HCT116 (cell line): ENCODE measurements at regions not wholly inside any gene's neighbourhood (a gene's known extent, or its start where the extent isn't known, plus 50 kb on each side); places are given as distances from the start of the nearest gene placed in this dataset.

Experiments
- ATAC-seq: fragments of 200-7000 bp; cut with Tn5 transposase; 2 replicates; pipeline ENCODE4 v1.9.1; 2020; ENCODE audit warnings: mild to moderate bottlenecking, moderate library complexity
- BruUV-seq: library from RNA; stranded (reverse); fragments of 400-500 nt; replicated peaks from 2 replicates; lab custom pipeline; 2021; lab: Mats Ljungman, UMichigan
- CTCF ChIA-PET: fragments of 300-600 bp; sonication (Branson Sonifier 250); formaldehyde crosslinking; loops from one replicate; lab custom pipeline; 2021; ENCODE audit warnings: antibody characterized with exemption; lab: Charles Lee
- POLR2A ChIA-PET: fragments of 300-600, 350-600 bp; sonication (Branson Sonifier 250); formaldehyde crosslinking; loops from one replicate; lab custom pipeline; 2021; ENCODE audit warnings: antibody characterized with exemption; lab: Charles Lee
- RAD21 ChIA-PET, 2 experiments: fragments of 300-600 bp; sonication (Branson Sonifier 250); formaldehyde crosslinking; loops; one replicate each; lab custom pipeline; 2023; ENCODE audit warnings: low total read pairs in 2 of 2; ENCODE audit not compliant: uncharacterized antibody in 2 of 2, unreplicated experiment in 2 of 2, low non-redundant PET in 1 of 2; lab: Charles Lee
- DNase-seq: peaks from one replicate; pipeline ENCODE4 v3.0.0-alpha.2; 2010; ENCODE audit warnings: low read depth, low spot score
- H2AFZ ChIP-seq: fragments of 200-600 bp; shearing (Covaris generic), sonication (generic); 2 replicates; pipeline ENCODE4 v1.6.1; 2017; ENCODE audit warnings: low read depth, mixed run types, mixed read lengths, antibody characterized with exemption, low read length; ENCODE audit not compliant: poor library complexity, severe bottlenecking
- H3K27ac ChIP-seq: 2 replicates; pipeline ENCODE4 v1.5.1; 2012; ENCODE audit warnings: low read depth, low read length
- H3K27me3 ChIP-seq: fragments of 200-600 bp; sonication (generic); 2 replicates; pipeline ENCODE4 v1.6.1; 2016; ENCODE audit warnings: mixed run types, low read length, mixed read lengths; ENCODE audit not compliant: insufficient read depth
- H3K36me3 ChIP-seq, 2 experiments: fragments of 200-500 bp in 1 of 2; fragments of 200-600 bp in 1 of 2; sonication (Bioruptor generic) in 1 of 2; sonication (generic) in 1 of 2; 2 replicates each; pipeline versions ENCODE4 v1.5.1 to v1.6.1; 2014 to 2016; ENCODE audit warnings: low read length in 2 of 2, inconsistent platforms in 1 of 2, mixed read lengths in 1 of 2, mixed run types in 1 of 2; ENCODE audit not compliant: insufficient read depth in 2 of 2, control insufficient read depth in 1 of 2
- H3K4me1 ChIP-seq, 2 experiments: fragments of 200-600 bp in 1 of 2; sonication (generic) in 1 of 2; 2 replicates each; pipeline versions ENCODE4 v1.5.1 to v1.6.1; 2012 to 2017; ENCODE audit warnings: low read length in 2 of 2, inconsistent platforms in 1 of 2, mild to moderate bottlenecking in 1 of 2, mixed read lengths in 1 of 2, mixed run types in 1 of 2, moderate library complexity in 1 of 2; ENCODE audit not compliant: insufficient read depth in 2 of 2, control insufficient read depth in 1 of 2
- H3K4me2 ChIP-seq: fragments of 200-600 bp; sonication (generic); 2 replicates; pipeline ENCODE4 v1.6.1; 2017; ENCODE audit warnings: mixed run types, low read length, mixed read lengths
- H3K4me3 ChIP-seq, 2 experiments: fragments of 200-600 bp in 1 of 2; sonication (generic) in 1 of 2; replicated peaks in 1 of 2; 2 replicates each; pipeline ENCODE4 v1.5.1; 2011 to 2016; ENCODE audit warnings: low read length in 2 of 2, control low read depth in 1 of 2, low read depth in 1 of 2, mild to moderate bottlenecking in 1 of 2, mixed read lengths in 1 of 2, mixed run types in 1 of 2
- H3K79me2 ChIP-seq: fragments of 200-600 bp; sonication (generic); 2 replicates; pipeline ENCODE4 v1.6.1; 2017; ENCODE audit warnings: mild to moderate bottlenecking, mixed run types, low read length, moderate library complexity, mixed read lengths; ENCODE audit not compliant: insufficient read depth
- H3K9ac ChIP-seq: fragments of 200-600 bp; sonication (generic); 2 replicates; pipeline ENCODE4 v1.6.1; 2016; ENCODE audit warnings: low read length, mixed read lengths
- H3K9me2 ChIP-seq: fragments of 200-600 bp; sonication (generic), shearing (Covaris generic); 2 replicates; pipeline ENCODE4 v1.6.1; 2017; ENCODE audit warnings: mixed run types, mild to moderate bottlenecking, moderate library complexity; ENCODE audit not compliant: insufficient read depth
- H3K9me3 ChIP-seq, 2 experiments: fragments of 200-500 bp in 1 of 2; fragments of 200-600 bp in 1 of 2; sonication (Bioruptor generic) in 1 of 2; sonication (generic) in 1 of 2; 2 replicates each; pipeline ENCODE4 v1.6.1; 2014 to 2017; ENCODE audit warnings: low read length in 2 of 2, mixed read lengths in 2 of 2, inconsistent platforms in 1 of 2, low read depth in 1 of 2, mild to moderate bottlenecking in 1 of 2, mixed run types in 1 of 2, moderate library complexity in 1 of 2; ENCODE audit not compliant: control insufficient read depth in 1 of 2, insufficient read depth in 1 of 2
- H4K20me1 ChIP-seq: fragments of 200-600 bp; sonication (generic), shearing (Covaris generic); 2 replicates; pipeline ENCODE4 v1.6.1; 2017; ENCODE audit warnings: mixed run types, mild to moderate bottlenecking, moderate library complexity; ENCODE audit not compliant: insufficient read depth
- CTCF ChIP-seq, 3 experiments: fragments of 200-600 bp in 1 of 3; sonication (generic) in 1 of 3; IDR thresholded peaks in 2 of 3; conservative IDR thresholded peaks in 1 of 3; 2 replicates each; pipeline ENCODE4 v1.5.1; 2012 to 2017; ENCODE audit warnings: low read depth in 2 of 3, low read length in 2 of 3, antibody characterized with exemption in 1 of 3, borderline replicate concordance in 1 of 3, control low read depth in 1 of 3, mild to moderate bottlenecking in 1 of 3, mixed read lengths in 1 of 3, mixed run types in 1 of 3, moderate library complexity in 1 of 3; ENCODE audit not compliant: insufficient read depth in 1 of 3
- FOSL1 ChIP-seq: IDR thresholded peaks from 2 replicates; pipeline ENCODE4 v1.6.1; 2012; ENCODE audit warnings: low read depth
- JUND ChIP-seq: IDR thresholded peaks from 2 replicates; pipeline ENCODE4 v1.6.1; 2012
- MAX ChIP-seq: IDR thresholded peaks from 2 replicates; pipeline ENCODE4 v1.6.1; 2012
- POLR2A ChIP-seq: IDR thresholded peaks from 2 replicates; pipeline ENCODE4 v1.7.0; 2011; ENCODE audit warnings: borderline replicate concordance; ENCODE audit not compliant: insufficient read depth, insufficient read length; ENCODE audit errors: extremely low read depth
- RAD21 ChIP-seq: IDR thresholded peaks from 2 replicates; pipeline ENCODE4 v1.6.1; 2012; ENCODE audit warnings: low read depth, mild to moderate bottlenecking
- REST ChIP-seq: IDR thresholded peaks from 2 replicates; pipeline ENCODE4 v1.6.1; 2012; ENCODE audit warnings: low read depth
- YY1 ChIP-seq: IDR thresholded peaks from 2 replicates; pipeline ENCODE4 v1.6.1; 2011; ENCODE audit warnings: low read length, low read depth, moderate library complexity, mild to moderate bottlenecking; ENCODE audit not compliant: insufficient replicate concordance; ENCODE audit errors: extremely low read depth
- ZNF274 ChIP-seq: fragments of 200-500 bp; sonication (Bioruptor generic); IDR thresholded peaks from 2 replicates; pipeline ENCODE4 v1.6.1; 2014; ENCODE audit warnings: mild to moderate bottlenecking, low read depth, low read length, inconsistent platforms
- intact Hi-C: fragments of 100-400 bp; cut with micrococcal nuclease; formaldehyde crosslinking; loops from 2 replicates; pipeline ENCODE4 v1.10.0; 2022
- TF ChIP-seq, protein P1 (sequence below): IDR thresholded peaks from 2 replicates; pipeline ENCODE4 v1.6.1; 2011; ENCODE audit warnings: mild to moderate bottlenecking, low read length, moderate library complexity; ENCODE audit not compliant: insufficient replicate concordance; ENCODE audit errors: extremely low read depth

GRCh38 chr17:56717471-56717870 is 116.2 kb downstream of the C17orf67 start:
- no peaks in the 10 kb centered on the region for H3K79me2 ChIP-seq
- ATAC-seq, result no peak
- H3K27ac ChIP-seq, result no peak overlapping the region
- RAD21 ChIA-PET, result no interaction called here
- no peaks in the 10 kb centered on the region for H4K20me1 ChIP-seq
- no peaks in the 10 kb centered on the region for H3K27me3 ChIP-seq
- POLR2A ChIA-PET, result no interaction called here
- intact Hi-C loops, result loop anchor here (2.0 to 10.0 kb wide), 3 partner anchors 63 to 1193 kb away; no protein-coding TSS in a partner anchor
- no peak overlapping the region for H3K4me3 ChIP-seq
- TF ChIP-seq MAX, result no peak
- no peak for TF ChIP-seq YY1
- TF ChIP-seq ZNF274, result no peak
- H3K9me3 ChIP-seq, result no peaks in the 10 kb centered on the region
- DNase-seq, result no peak
- H3K9ac ChIP-seq, result no peak overlapping the region
- no peak overlapping the region for H3K4me2 ChIP-seq
- peaks cover 0 to 4% of the 10 kb centered on the region in 2 experiments; a peak in 1 of 4 replicates for H3K4me1 ChIP-seq
- H3K36me3 ChIP-seq, result no peaks in the 10 kb centered on the region
- CTCF ChIA-PET, result interaction anchor here (1.2 to 9.1 kb wide), 4 partner anchors 18 to 217 kb away, joined by 3 to 221 read pairs (median 75); partner anchors contain the start of gene NOG
- H3K9me2 ChIP-seq, result no peaks in the 10 kb centered on the region
- no TSS peak for BruUV-seq
- H2AFZ ChIP-seq, result no peak overlapping the region

GRCh38 chr17:56718515-56718914 is 115.2 kb downstream of the C17orf67 start:
- Histone ChIP-seq H2AFZ (no peak overlapping the region), H3K4me2 (no peak overlapping the region), H3K79me2 (no peaks in the 10 kb centered on the region), H3K36me3 (no peaks in the 10 kb centered on the region), H3K4me1 (peaks cover 0 to 4% of the 10 kb centered on the region in 2 experiments; a peak in 1 of 4 replicates), H3K9me3 (no peaks in the 10 kb centered on the region), H3K27me3 (no peaks in the 10 kb centered on the region), H4K20me1 (no peaks in the 10 kb centered on the region), H3K4me3 (no peak overlapping the region), H3K9me2 (no peaks in the 10 kb centered on the region), H3K27ac (no peak overlapping the region), H3K9ac (no peak overlapping the region)
- intact Hi-C loops, result loop anchor here (5.0 to 10.0 kb wide), 2 partner anchors 591 to 1194 kb away; no protein-coding TSS in a partner anchor
- no peak for DNase-seq
- ChIA-PET POLR2A (no interaction called here), CTCF (interaction anchor here (1.2 to 9.1 kb wide), 4 partner anchors 19 to 218 kb away, joined by 3 to 221 read pairs (median 75); partner anchors contain the start of gene NOG), RAD21 (no interaction called here)
- ATAC-seq, result no peak
- BruUV-seq, result no TSS peak
- TF ChIP-seq RAD21 (no peak), MAX (no peak), CTCF (IDR thresholded peaks at IDR 0.05 in 2 of 3, conservative IDR thresholded peaks at IDR 0.05 in 1 of 3; ENCODE audit: borderline replicate concordance in 1 of 3, insufficient read depth in 1 of 3, low read depth in 2 of 3, low read length in 2 of 3) (no peak), POLR2A (no peak), ZNF274 (no peak), REST (no peak), JUND (no peak), FOSL1 (no peak)
- TF ChIP-seq, protein P1, sequence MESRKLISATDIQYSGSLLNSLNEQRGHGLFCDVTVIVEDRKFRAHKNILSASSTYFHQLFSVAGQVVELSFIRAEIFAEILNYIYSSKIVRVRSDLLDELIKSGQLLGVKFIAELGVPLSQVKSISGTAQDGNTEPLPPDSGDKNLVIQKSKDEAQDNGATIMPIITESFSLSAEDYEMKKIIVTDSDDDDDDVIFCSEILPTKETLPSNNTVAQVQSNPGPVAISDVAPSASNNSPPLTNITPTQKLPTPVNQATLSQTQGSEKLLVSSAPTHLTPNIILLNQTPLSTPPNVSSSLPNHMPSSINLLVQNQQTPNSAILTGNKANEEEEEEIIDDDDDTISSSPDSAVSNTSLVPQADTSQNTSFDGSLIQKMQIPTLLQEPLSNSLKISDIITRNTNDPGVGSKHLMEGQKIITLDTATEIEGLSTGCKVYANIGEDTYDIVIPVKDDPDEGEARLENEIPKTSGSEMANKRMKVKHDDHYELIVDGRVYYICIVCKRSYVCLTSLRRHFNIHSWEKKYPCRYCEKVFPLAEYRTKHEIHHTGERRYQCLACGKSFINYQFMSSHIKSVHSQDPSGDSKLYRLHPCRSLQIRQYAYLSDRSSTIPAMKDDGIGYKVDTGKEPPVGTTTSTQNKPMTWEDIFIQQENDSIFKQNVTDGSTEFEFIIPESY, result no peak
